HEK293T (cell line): ENCODE measurements at regions not wholly inside any gene's neighbourhood (a gene's known extent, or its start where the extent isn't known, plus 50 kb on each side); places are given as distances from the start of the nearest gene placed in this dataset.

Experiments
- CTCF ChIA-PET: fragments of 350-600 bp; formaldehyde crosslinking; extraction: SDS; loops from one replicate; lab custom pipeline; 2021; ENCODE audit warnings: antibody characterized with exemption, inconsistent platforms; lab: Yijun Ruan, JAX
- POLR2A ChIA-PET: fragments of 350-600 bp; formaldehyde crosslinking; extraction: SDS; loops from one replicate; lab custom pipeline; 2020; ENCODE audit warnings: antibody characterized with exemption, inconsistent platforms; lab: Yijun Ruan, JAX
- DNase-seq: peaks from one replicate; pipeline ENCODE4 v3.0.0; 2012; ENCODE audit warnings: mixed read lengths; ENCODE audit errors: extremely low spot score
- ARNT ChIP-seq: fragments of 450-650 bp; IDR thresholded peaks from 2 replicates; pipeline ENCODE4 v1.6.1; 2017; ENCODE audit warnings: mild to moderate bottlenecking
- BHLHE40 ChIP-seq: fragments of 450-650 bp; IDR thresholded peaks from 2 replicates; pipeline ENCODE4 v1.6.1; 2016; ENCODE audit warnings: mild to moderate bottlenecking, moderate library complexity, borderline replicate concordance
- CTBP1 ChIP-seq: fragments of 450-650 bp; IDR thresholded peaks from 2 replicates; pipeline ENCODE4 v1.6.1; 2016; ENCODE audit warnings: borderline replicate concordance
- ELF4 ChIP-seq: fragments of 450-650 bp; IDR thresholded peaks from 2 replicates; pipeline ENCODE4 v1.6.1; 2017; ENCODE audit warnings: antibody characterized with exemption
- FOXA1 ChIP-seq: fragments of 450-650 bp; IDR thresholded peaks from 2 replicates; pipeline ENCODE4 v1.6.1; 2016; ENCODE audit warnings: mild to moderate bottlenecking
- FOXK2 ChIP-seq: fragments of 450-650 bp; IDR thresholded peaks from 2 replicates; pipeline ENCODE4 v1.6.1; 2016; ENCODE audit warnings: mild to moderate bottlenecking
- FOXM1 ChIP-seq: fragments of 450-650 bp; IDR thresholded peaks from 2 replicates; pipeline ENCODE4 v1.6.1; 2017; ENCODE audit warnings: mild to moderate bottlenecking, borderline replicate concordance
- HDGF ChIP-seq: fragments of 450-650 bp; IDR thresholded peaks from 2 replicates; pipeline ENCODE4 v1.6.1; 2017; ENCODE audit warnings: antibody characterized with exemption, borderline replicate concordance
- L3MBTL2 ChIP-seq: fragments of 450-650 bp; conservative IDR thresholded peaks from 2 replicates; pipeline ENCODE4 v1.6.1; 2016; ENCODE audit warnings: mild to moderate bottlenecking
- LEF1 ChIP-seq: fragments of 450-650 bp; IDR thresholded peaks from 2 replicates; pipeline ENCODE4 v1.6.1; 2017; ENCODE audit warnings: mild to moderate bottlenecking, borderline replicate concordance
- NFRKB ChIP-seq: fragments of 450-650 bp; IDR thresholded peaks from 2 replicates; pipeline ENCODE4 v1.6.1; 2016; ENCODE audit warnings: mild to moderate bottlenecking, moderate library complexity
- PKNOX1 ChIP-seq: fragments of 450-650 bp; IDR thresholded peaks from 2 replicates; pipeline ENCODE4 v1.6.1; 2016
- SP1 ChIP-seq: fragments of 450-650 bp; IDR thresholded peaks from 2 replicates; pipeline ENCODE4 v1.6.1; 2017
- SUZ12 ChIP-seq: fragments of 450-650 bp; IDR thresholded peaks from 2 replicates; pipeline ENCODE4 v1.6.1; 2016; ENCODE audit warnings: mild to moderate bottlenecking
- TARDBP ChIP-seq: fragments of 450-650 bp; IDR thresholded peaks from 2 replicates; pipeline ENCODE4 v1.6.1; 2016
- ZNF384 ChIP-seq: fragments of 450-650 bp; IDR thresholded peaks from 2 replicates; pipeline ENCODE4 v1.6.1; 2016

DNA sequence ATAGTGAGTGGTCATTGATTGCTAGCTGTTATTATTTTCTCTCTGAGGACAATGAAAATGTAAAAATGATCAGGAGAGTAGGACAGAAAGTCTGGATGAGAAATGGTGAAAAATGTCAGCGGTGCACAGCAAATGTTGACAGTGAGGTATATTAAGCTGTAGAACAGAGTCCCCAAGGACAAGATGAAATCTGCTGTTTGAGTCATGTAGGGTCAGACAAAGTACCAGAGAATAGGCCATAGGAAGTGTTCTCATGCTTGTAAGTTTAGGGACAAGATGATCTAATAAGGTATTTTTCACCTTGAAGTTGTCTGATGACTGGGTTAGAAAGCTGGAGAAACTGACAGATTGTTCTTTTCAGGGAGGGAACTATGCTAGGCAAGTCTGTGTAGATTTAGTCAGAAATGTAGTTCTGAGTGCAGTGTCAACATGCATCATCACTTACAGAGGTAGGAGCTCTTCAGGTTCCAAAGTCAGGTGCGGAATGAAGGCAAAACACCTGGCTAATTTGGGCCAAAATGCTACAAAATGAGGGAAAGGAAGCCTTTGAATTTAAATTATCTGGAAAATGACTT lies 369.3 kb downstream of the DLEU7 start:
- TF ChIP-seq ELF4 (no peak), CTBP1 (no peak), BHLHE40 (no peak), LEF1 (no peak), PKNOX1 (no peak), L3MBTL2 (no peak), FOXK2 (no peak), ARNT (no peak), HDGF (no peak), FOXA1 (no peak)
- CTCF ChIA-PET: no interaction called here
- DNase-seq: no peak
- POLR2A ChIA-PET: no interaction called here

DNA sequence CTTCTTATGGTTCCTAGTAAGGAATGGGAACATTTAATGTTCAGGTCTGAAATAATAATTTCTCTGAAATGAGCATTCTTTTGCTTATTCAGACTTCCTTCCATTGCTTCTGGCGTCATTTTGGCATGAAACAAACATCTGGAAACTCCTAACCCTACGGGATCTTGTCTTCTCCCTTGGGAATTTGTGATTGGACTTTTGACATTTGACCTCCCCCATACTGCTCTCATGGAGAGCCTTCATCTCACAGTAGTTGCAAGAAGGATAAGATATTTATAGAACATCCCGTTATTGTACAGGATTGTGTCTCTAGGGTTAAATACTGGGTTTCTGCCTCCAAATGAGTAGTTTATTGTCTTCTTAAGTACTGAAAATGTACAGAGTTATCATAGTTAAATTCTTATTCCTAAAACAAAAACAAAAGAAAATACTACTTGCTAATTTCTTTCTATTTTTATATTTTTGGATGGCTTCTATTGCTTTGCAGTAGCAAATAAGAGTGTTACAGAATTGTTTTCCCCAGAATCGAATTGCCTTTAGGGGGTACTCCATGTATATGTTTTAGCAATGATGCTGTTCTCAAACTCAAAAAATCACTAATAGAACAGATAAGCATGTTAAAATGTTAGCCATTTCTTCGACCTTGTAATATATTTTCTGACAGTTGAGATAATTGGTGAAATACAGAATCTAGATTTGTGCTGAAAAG lies 366.8 kb downstream of the DLEU7 start:
- CTCF ChIA-PET: no interaction called here
- no peak for DNase-seq
- TF ChIP-seq FOXM1 (no peak), ARNT (no peak), SP1 (no peak), LEF1 (no peak), ELF4 (no peak), L3MBTL2 (no peak), ZNF384 (no peak), NFRKB (no peak), PKNOX1 (no peak), SUZ12 (no peak), FOXA1 (no peak)
- POLR2A ChIA-PET: no interaction called here

- POLR2A ChIA-PET: no interaction called here
- CTCF ChIA-PET: no interaction called here
- DNase-seq: no peak
- TF ChIP-seq PKNOX1: no peak
- TF ChIP-seq FOXM1: no peak
- no peak for TF ChIP-seq ELF4
- no peak for TF ChIP-seq BHLHE40
- TF ChIP-seq FOXA1: no peak
- TF ChIP-seq L3MBTL2: no peak
- no peak for TF ChIP-seq TARDBP
- no peak for TF ChIP-seq LEF1
- TF ChIP-seq ZNF384: no peak
- TF ChIP-seq HDGF: no peak
- TF ChIP-seq SP1: no peak
- no peak for TF ChIP-seq ARNT
Observed at GRCh38 chr13:50481936-50482335, 361.6 kb downstream of the DLEU7 start.

DNA sequence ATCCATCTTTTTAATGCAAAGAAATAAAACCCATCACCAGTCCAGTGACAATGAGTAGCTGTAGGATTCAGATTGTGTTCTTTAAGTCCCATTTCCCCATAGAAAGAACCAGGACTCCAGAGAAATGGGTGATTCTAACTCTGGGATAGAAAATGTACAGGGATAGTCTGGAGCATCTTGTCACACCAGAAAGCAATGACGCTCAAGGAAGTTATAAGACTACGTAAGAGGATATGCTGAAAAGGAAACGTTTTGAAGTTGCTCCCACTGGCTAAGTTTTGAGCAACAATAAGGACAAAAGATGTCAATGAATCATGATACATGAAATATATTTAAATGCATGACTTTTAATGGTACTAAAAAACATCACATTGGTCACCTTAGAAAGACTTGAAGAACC lies 360.1 kb downstream of the DLEU7 start:
- ChIA-PET CTCF (no interaction called here), POLR2A (no interaction called here)
- DNase-seq: no peak
- no peak for TF ChIP-seq NFRKB
- TF ChIP-seq PKNOX1: no peak
- no peak for TF ChIP-seq ZNF384
- no peak for TF ChIP-seq SUZ12
- no peak for TF ChIP-seq FOXA1
- TF ChIP-seq CTBP1: no peak
- no peak for TF ChIP-seq ELF4
- no peak for TF ChIP-seq TARDBP
- TF ChIP-seq BHLHE40: no peak
- no peak for TF ChIP-seq FOXM1

- no peak for DNase-seq
- ChIA-PET CTCF (no interaction called here), POLR2A (no interaction called here)
- TF ChIP-seq NFRKB (no peak), SP1 (no peak), ELF4 (no peak), HDGF (no peak), FOXM1 (no peak)
Observed at GRCh38 chr13:50484472-50485113, 358.9 kb downstream of the DLEU7 start.
